CD4-positive, alpha-beta T cell (primary cell): ENCODE measurements at regions not wholly inside any gene's neighbourhood (a gene's known extent, or its start where the extent isn't known, plus 50 kb on each side); places are given as distances from the start of the nearest gene placed in this dataset.

ENCODE experiments used
- ATAC-seq: fragments of 200-7000 bp; cut with Tn5 transposase; one replicate; pipeline ENCODE4 v1.10.0; 2022; ENCODE audit warnings: mild to moderate bottlenecking; ENCODE audit not compliant: poor library complexity
- CTCF ChIA-PET: fragments of 350-600 bp; sonication (Branson Sonifier 250); formaldehyde crosslinking; loops from one replicate; lab custom pipeline; 2021; ENCODE audit warnings: antibody characterized with exemption, inconsistent platforms; lab: Charles Lee
- POLR2A ChIA-PET: fragments of 350-600 bp; sonication (Branson Sonifier 250); formaldehyde crosslinking; loops from one replicate; lab custom pipeline; 2021; ENCODE audit warnings: antibody characterized with exemption, inconsistent platforms; lab: Charles Lee
- DNase-seq, 14 experiments: peaks; one replicate each; pipeline ENCODE4 v3.0.0-alpha.2; 2013 to 2020; ENCODE audit warnings: mixed read lengths in 2 of 14
- H3K27ac ChIP-seq, 2 donors: one replicate each; pipeline versions ENCODE4 v1.5.1 to v1.7.0; 2013; ENCODE audit warnings: low read length in 2 of 2, low read depth in 1 of 2, mild to moderate bottlenecking in 1 of 2
- H3K27me3 ChIP-seq, 2 experiments: 1 replicate in 1 of 2; 2 replicates in 1 of 2; pipeline versions ENCODE4 v1.6.1 to v1.7.0; 2013; ENCODE audit warnings: low read length in 2 of 2, control low read depth in 1 of 2, mild to moderate bottlenecking in 1 of 2, moderate library complexity in 1 of 2; ENCODE audit not compliant: insufficient read depth in 2 of 2, control insufficient read depth in 1 of 2
- H3K36me3 ChIP-seq: one replicate; pipeline ENCODE4 v1.6.1; 2013; ENCODE audit warnings: low read length, control low read depth; ENCODE audit not compliant: insufficient read depth
- H3K4me1 ChIP-seq: one replicate; pipeline ENCODE4 v1.6.1; 2013; ENCODE audit warnings: low read length, control low read depth; ENCODE audit not compliant: insufficient read depth
- H3K4me3 ChIP-seq: one replicate; pipeline ENCODE4 v1.5.1; 2013; ENCODE audit warnings: mild to moderate bottlenecking, low read length, moderate library complexity
- H3K9me3 ChIP-seq, 2 experiments: 1 replicate in 1 of 2; 2 replicates in 1 of 2; pipeline versions ENCODE4 v1.6.1 to v1.7.0; 2013; ENCODE audit warnings: low read length in 2 of 2, mild to moderate bottlenecking in 2 of 2, control low read depth in 1 of 2, moderate library complexity in 1 of 2; ENCODE audit not compliant: control insufficient read depth in 1 of 2, insufficient read depth in 1 of 2
- H3K27ac Mint-ChIP-seq: one replicate; pipeline ENCODE4 v1.8.0; 2020; ENCODE audit warnings: mixed read lengths
- H3K27me3 Mint-ChIP-seq: one replicate; pipeline ENCODE4 v1.8.0; 2021; ENCODE audit warnings: mixed read lengths
- H3K36me3 Mint-ChIP-seq: one replicate; pipeline ENCODE4 v1.8.0; 2021; ENCODE audit warnings: low read depth, mixed read lengths
- H3K4me1 Mint-ChIP-seq: one replicate; pipeline ENCODE4 v1.8.0; 2021; ENCODE audit warnings: low read depth, mixed read lengths
- H3K4me3 Mint-ChIP-seq: one replicate; pipeline ENCODE4 v1.8.0; 2020; ENCODE audit warnings: mild to moderate bottlenecking, mixed read lengths
- H3K9me3 Mint-ChIP-seq: one replicate; pipeline ENCODE4 v1.8.0; 2020; ENCODE audit warnings: mixed read lengths
- CTCF ChIP-seq: fragments of 200-600 bp; IDR thresholded peaks from one replicate; pipeline ENCODE4 v1.8.0; 2022; ENCODE audit warnings: antibody characterized with exemption, mild to moderate bottlenecking
- intact Hi-C, 2 experiments: fragments of 100-400 bp; cut with DNase I in 1 of 2; cut with micrococcal nuclease in 1 of 2; formaldehyde crosslinking; loops; one replicate each; pipeline versions ENCODE4 v1.15.1 to v1.9.0; 2023 to 2025; cut with DNase I, micrococcal nuclease

- no peak overlapping the region for H3K27ac Mint-ChIP-seq
- Histone ChIP-seq H3K27ac (no peak overlapping the region), H3K4me3 (no peak overlapping the region), H3K36me3 (no peaks in the 10 kb centered on the region), H3K9me3 (peaks cover 0 to 5% of the 10 kb centered on the region in 2 experiments), H3K4me1 (no peaks in the 10 kb centered on the region), H3K27me3 (peaks cover 3 to 5% of the 10 kb centered on the region in 2 experiments)
- no peak for TF ChIP-seq CTCF
- no peak overlapping the region for H3K4me3 Mint-ChIP-seq
- intact Hi-C loops: no loop called here
- H3K9me3 Mint-ChIP-seq: no peaks in the 10 kb centered on the region
- H3K4me1 Mint-ChIP-seq: no peaks in the 10 kb centered on the region
- DNase-seq (no peak), ATAC-seq (no peak)
- POLR2A ChIA-PET: no interaction called here
- H3K36me3 Mint-ChIP-seq: no peaks in the 10 kb centered on the region
- peaks cover 29% of the 10 kb centered on the region for H3K27me3 Mint-ChIP-seq
- CTCF ChIA-PET: no interaction called here
Measured at GRCh38 chr16:9270941-9271340, 179.5 kb downstream of the HAPSTR1 start.

- Histone ChIP-seq H3K27me3 (peaks cover 3 to 5% of the 10 kb centered on the region in 2 experiments), H3K9me3 (peaks cover 0 to 5% of the 10 kb centered on the region in 2 experiments), H3K27ac (no peak overlapping the region), H3K4me3 (no peak overlapping the region), H3K4me1 (no peaks in the 10 kb centered on the region), H3K36me3 (no peaks in the 10 kb centered on the region)
- peaks cover 22% of the 10 kb centered on the region for H3K27me3 Mint-ChIP-seq
- H3K27ac Mint-ChIP-seq: no peak overlapping the region
- ChIA-PET POLR2A (no interaction called here), CTCF (no interaction called here)
- ATAC-seq (no peak), DNase-seq (no peak)
- no peak overlapping the region for H3K4me3 Mint-ChIP-seq
- intact Hi-C loops: no loop called here
- H3K9me3 Mint-ChIP-seq: no peaks in the 10 kb centered on the region
- H3K36me3 Mint-ChIP-seq: no peaks in the 10 kb centered on the region
- no peaks in the 10 kb centered on the region for H3K4me1 Mint-ChIP-seq
- no peak for TF ChIP-seq CTCF
Measured at GRCh38 chr16:9271841-9272240, 180.4 kb downstream of the HAPSTR1 start.

- Histone ChIP-seq H3K27me3 (peaks cover 0 to 3% of the 10 kb centered on the region in 2 experiments), H3K9me3 (peaks cover 0 to 5% of the 10 kb centered on the region in 2 experiments), H3K4me3 (no peak overlapping the region), H3K27ac (no peak overlapping the region), H3K36me3 (no peaks in the 10 kb centered on the region), H3K4me1 (no peaks in the 10 kb centered on the region)
- no peaks in the 10 kb centered on the region for H3K27me3 Mint-ChIP-seq
- CTCF ChIA-PET: no interaction called here
- no peak for DNase-seq
- H3K4me3 Mint-ChIP-seq: no peak overlapping the region
- no peak for ATAC-seq
- intact Hi-C loops: no loop called here
- H3K27ac Mint-ChIP-seq: no peak overlapping the region
- H3K9me3 Mint-ChIP-seq: no peaks in the 10 kb centered on the region
- no peak for TF ChIP-seq CTCF
- POLR2A ChIA-PET: no interaction called here
- H3K4me1 Mint-ChIP-seq: no peaks in the 10 kb centered on the region
- H3K36me3 Mint-ChIP-seq: no peaks in the 10 kb centered on the region
Measured at GRCh38 chr16:9275377-9275776, 183.9 kb downstream of the HAPSTR1 start.
